Astrocyte of the spinal cord (primary cell): ENCODE measurements at regions not wholly inside any gene's neighbourhood (a gene's known extent, or its start where the extent isn't known, plus 50 kb on each side); places are given as distances from the start of the nearest gene placed in this dataset.

Source experiments
- DNase-seq: peaks from one replicate; pipeline ENCODE4 v3.0.0; 2011; ENCODE audit warnings: low read depth, low spot score
- H3K4me3 ChIP-seq: 2 replicates; pipeline ENCODE4 v1.5.1; 2011; ENCODE audit warnings: low read depth, mild to moderate bottlenecking, low read length, moderate library complexity
- in situ Hi-C: cut with HindIII; loops from 2 replicates; pipeline ENCODE4 v1.10.0; 2017; ENCODE audit warnings: low sequenced_read_pairs
- TF ChIP-seq, protein P1 (sequence below): IDR thresholded peaks from 2 replicates; pipeline ENCODE4 v1.5.1; 2012; ENCODE audit warnings: low read depth, mild to moderate bottlenecking, low read length, inconsistent platforms

DNA sequence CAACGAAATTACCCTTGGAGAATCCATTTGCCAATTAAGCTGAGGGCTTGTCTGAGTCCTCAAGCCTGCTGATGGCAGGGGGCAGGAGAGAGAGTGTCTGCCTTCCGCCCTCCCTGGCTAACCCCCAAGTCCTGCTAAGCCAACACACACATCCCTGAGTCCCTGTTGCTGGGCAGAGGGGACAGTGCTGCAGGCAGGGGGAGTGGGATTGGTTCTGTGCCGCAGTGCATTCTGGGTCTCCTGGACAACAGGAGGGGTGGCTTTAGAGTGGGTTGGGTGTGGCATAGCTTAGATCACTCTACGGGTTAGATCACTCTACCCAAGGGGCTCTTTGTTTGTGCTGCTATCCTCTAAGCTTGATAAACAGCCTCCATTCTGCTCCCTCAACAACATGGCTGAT lies 427.7 kb downstream of the CDK5RAP2 start:
- H3K4me3 ChIP-seq = no peak overlapping the region
- TF ChIP-seq, protein P1, sequence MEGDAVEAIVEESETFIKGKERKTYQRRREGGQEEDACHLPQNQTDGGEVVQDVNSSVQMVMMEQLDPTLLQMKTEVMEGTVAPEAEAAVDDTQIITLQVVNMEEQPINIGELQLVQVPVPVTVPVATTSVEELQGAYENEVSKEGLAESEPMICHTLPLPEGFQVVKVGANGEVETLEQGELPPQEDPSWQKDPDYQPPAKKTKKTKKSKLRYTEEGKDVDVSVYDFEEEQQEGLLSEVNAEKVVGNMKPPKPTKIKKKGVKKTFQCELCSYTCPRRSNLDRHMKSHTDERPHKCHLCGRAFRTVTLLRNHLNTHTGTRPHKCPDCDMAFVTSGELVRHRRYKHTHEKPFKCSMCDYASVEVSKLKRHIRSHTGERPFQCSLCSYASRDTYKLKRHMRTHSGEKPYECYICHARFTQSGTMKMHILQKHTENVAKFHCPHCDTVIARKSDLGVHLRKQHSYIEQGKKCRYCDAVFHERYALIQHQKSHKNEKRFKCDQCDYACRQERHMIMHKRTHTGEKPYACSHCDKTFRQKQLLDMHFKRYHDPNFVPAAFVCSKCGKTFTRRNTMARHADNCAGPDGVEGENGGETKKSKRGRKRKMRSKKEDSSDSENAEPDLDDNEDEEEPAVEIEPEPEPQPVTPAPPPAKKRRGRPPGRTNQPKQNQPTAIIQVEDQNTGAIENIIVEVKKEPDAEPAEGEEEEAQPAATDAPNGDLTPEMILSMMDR = no peak
- no peak for DNase-seq
- in situ Hi-C loops = no loop called here

DNA sequence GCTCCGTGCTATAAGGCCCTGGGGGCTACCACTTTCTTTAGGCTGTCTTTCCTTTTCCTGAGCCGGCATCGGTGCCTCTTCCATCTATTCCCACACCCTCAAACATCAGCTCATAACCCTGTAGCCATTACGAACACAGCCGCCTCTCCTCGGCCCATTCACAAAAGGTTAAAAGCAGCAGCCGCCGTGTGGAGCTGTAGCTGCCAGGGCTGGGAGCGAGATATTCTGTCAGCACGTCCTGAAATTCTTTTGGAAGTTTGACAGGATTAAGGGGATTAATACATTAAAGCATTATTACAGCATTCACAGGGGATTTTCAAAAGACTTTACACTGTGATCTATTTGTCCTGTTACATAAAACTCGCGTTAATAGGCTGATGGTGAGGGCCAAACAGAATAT lies 428.2 kb downstream of the CDK5RAP2 start:
- TF ChIP-seq, protein P1 = no peak
- no peak overlapping the region for H3K4me3 ChIP-seq
- no peak for DNase-seq
- in situ Hi-C loops = no loop called here

DNA sequence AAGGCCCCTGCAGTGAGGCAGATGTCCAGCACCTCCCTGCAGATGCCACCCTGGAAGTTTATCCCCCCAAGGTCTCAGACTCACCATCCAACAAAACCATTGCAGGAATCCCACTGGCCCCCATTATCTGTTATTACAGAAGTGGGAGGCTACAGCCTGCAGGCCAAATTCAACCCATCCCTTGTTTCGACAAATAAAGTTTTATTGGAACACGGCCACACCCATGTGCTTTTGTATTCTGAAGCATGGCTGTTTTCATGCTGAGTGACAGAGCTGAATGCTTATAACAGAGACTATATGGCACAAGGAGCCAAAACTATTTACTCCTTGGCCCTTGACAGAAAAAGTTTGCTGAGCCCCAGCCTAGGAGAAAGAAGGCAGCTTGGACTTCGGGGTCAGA lies 428.8 kb downstream of the CDK5RAP2 start:
- in situ Hi-C loops = no loop called here
- H3K4me3 ChIP-seq = no peak overlapping the region
- DNase-seq = no peak
- TF ChIP-seq, protein P1 = no peak

DNA sequence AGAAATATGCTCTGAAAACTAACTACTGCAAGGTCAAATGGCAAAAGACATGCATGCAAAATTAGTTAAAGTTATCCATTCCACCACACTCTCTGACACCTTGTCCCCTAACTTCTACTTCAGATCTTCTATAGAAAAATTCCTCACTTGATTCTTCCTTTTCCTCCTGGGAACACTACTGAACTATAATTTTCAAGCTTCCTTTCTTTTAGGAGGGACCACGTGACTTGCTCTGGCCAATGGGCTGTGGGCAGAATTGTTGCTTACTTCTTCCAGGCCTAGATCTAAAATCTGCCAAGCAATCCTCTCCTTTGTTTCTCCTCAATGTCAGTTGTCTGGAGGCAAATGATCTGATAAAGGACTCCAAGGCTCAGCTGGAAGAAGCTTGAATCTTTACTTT lies 441.0 kb downstream of the CDK5RAP2 start:
- no peak for DNase-seq
- TF ChIP-seq, protein P1 = no peak
- H3K4me3 ChIP-seq = no peak overlapping the region
- in situ Hi-C loops = no loop called here

DNA sequence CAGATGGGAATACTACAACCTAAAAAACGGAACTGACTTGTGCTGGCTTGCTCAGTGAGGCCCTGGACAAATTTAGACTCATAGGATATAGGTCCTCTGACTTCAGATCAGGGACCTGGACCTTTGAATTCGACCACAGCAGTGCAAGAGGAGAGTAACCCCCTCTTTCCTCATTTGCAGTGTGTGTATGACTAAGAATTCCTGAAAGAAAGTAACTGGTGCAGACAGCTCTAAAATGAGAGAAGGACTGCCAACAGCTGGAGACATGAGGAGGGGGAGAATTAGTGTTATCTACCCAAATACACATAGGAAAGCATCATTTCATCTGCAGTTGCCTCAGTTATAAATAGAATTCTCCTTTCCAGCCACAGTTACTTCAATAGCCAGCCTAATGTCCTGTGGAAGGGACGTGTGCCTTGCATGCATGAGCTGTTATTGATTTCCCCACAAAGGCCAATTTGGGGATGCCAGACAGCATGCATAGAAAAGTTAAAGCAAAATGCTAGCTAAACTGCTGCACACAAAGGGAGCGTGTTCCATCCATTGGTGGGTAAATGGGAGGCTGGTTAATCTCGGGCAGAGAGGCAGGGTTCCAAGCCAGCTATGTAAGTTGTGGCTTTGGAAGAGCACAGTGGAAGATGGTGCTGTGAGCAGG lies 442.7 kb downstream of the CDK5RAP2 start:
- in situ Hi-C loops = no loop called here
- no peak overlapping the region for H3K4me3 ChIP-seq
- TF ChIP-seq, protein P1 = no peak
- DNase-seq = no peak

DNA sequence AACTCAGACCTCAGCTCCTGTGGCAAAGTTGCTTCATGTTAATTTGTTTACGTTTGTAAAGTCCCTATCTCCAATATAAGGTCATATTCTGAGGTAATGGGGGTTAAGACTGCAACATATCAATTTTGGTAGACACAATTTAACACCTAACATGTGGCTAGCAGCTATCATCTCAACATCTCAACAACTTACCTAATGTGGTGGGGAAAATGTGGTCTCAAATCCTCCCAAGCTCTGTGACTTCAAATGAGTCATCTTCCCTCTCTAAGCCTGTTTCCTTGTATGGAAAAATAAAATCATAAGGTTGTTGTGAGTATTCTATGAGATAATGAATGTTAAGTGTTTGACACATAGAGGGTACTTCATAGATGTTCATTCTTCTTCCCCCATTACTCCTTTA lies 443.3 kb downstream of the CDK5RAP2 start:
- H3K4me3 ChIP-seq = no peak overlapping the region
- in situ Hi-C loops = no loop called here
- no peak for DNase-seq
- TF ChIP-seq, protein P1 = no peak

DNA sequence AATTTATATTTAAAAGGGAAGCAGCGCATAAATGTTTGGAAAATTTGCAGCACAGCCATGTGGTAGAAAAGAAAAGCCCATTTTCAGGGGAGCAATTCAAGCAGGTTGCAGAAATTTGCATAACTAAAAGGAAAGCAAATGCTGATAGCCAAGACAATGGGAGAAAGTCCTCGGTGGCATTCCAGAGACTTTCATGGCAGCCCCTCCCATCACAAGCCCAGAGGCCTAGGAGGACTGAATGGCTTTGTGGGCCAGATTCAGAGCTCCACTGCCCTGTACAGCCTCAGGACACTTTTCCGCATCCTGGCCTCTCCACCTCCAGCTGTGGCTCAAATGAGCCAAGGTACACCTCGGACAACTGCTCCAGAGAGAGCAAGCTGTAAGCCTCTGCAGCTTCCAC lies 462.9 kb downstream of the CDK5RAP2 start:
- no peak overlapping the region for H3K4me3 ChIP-seq
- no peak for DNase-seq
- in situ Hi-C loops = no loop called here
- TF ChIP-seq, protein P1 = no peak
